HEK293 (cell line): ENCODE measurements at regions not wholly inside any gene's neighbourhood (a gene's known extent, or its start where the extent isn't known, plus 50 kb on each side); places are given as distances from the start of the nearest gene placed in this dataset.

Experiments
- CTCF ChIA-PET: fragments of 350-600 bp; formaldehyde crosslinking; extraction: SDS; loops from one replicate; lab custom pipeline; 2021; ENCODE audit warnings: antibody characterized with exemption; lab: Yijun Ruan, JAX
- POLR2A ChIA-PET: fragments of 300-600 bp; formaldehyde crosslinking; extraction: SDS; loops from one replicate; lab custom pipeline; 2020; ENCODE audit warnings: antibody characterized with exemption, inconsistent platforms; lab: Yijun Ruan, JAX
- H3K27ac ChIP-seq: fragments of 200-500 bp; sonication (Bioruptor generic); 2 replicates; pipeline ENCODE4 v1.5.1; 2014; ENCODE audit warnings: low read depth, low read length, control low read depth, inconsistent platforms; ENCODE audit errors: extremely low read depth
- H3K36me3 ChIP-seq, 2 experiments: fragments of 200-500 bp in 1 of 2; sonication (Bioruptor generic) in 1 of 2; 1 replicate in 1 of 2; 2 replicates in 1 of 2; pipeline ENCODE4 v1.5.1; 2014 to 2017; ENCODE audit warnings: inconsistent platforms in 2 of 2, low read length in 2 of 2; ENCODE audit not compliant: control insufficient read depth in 2 of 2, insufficient read depth in 1 of 2
- H3K4me1 ChIP-seq: fragments of 200-500 bp; sonication (Bioruptor generic); 2 replicates; pipeline ENCODE4 v1.5.1; 2014; ENCODE audit warnings: mild to moderate bottlenecking, low read length, inconsistent platforms; ENCODE audit not compliant: control insufficient read depth, insufficient read depth
- H3K4me3 ChIP-seq: 2 replicates; pipeline ENCODE4 v1.5.1; 2011; ENCODE audit warnings: low read depth, mild to moderate bottlenecking, control low read depth, low read length, moderate library complexity
- H3K9me3 ChIP-seq: fragments of 200-500 bp; sonication (Bioruptor generic); 2 replicates; pipeline ENCODE4 v1.5.1; 2014; ENCODE audit warnings: low read depth, low read length, inconsistent platforms; ENCODE audit not compliant: control insufficient read depth, insufficient read depth
- KLF8 ChIP-seq: fragments of 450-650 bp; formaldehyde crosslinking; IDR thresholded peaks from 2 replicates; pipeline ENCODE4 v1.5.1; 2016; ENCODE audit warnings: missing biosample characterization, missing genetic modification characterization
- MYNN ChIP-seq: fragments of 450-650 bp; formaldehyde crosslinking; IDR thresholded peaks from 2 replicates; pipeline ENCODE4 v1.5.1; 2016; ENCODE audit warnings: missing biosample characterization, missing genetic modification characterization, borderline replicate concordance
- MZF1 ChIP-seq: fragments of 450-650 bp; formaldehyde crosslinking; IDR thresholded peaks from 2 replicates; pipeline ENCODE4 v1.5.1; 2017; ENCODE audit warnings: missing biosample characterization, missing genetic modification characterization, borderline replicate concordance
- PRDM2 ChIP-seq: fragments of 450-650 bp; formaldehyde crosslinking; IDR thresholded peaks from 2 replicates; pipeline ENCODE4 v1.5.1; 2016; ENCODE audit warnings: missing biosample characterization, missing genetic modification characterization, borderline replicate concordance
- PRDM4 ChIP-seq: fragments of 450-650 bp; formaldehyde crosslinking; IDR thresholded peaks from 2 replicates; pipeline ENCODE4 v1.5.1; 2017; ENCODE audit warnings: missing biosample characterization, missing genetic modification characterization
- TRIM28 ChIP-seq: IDR thresholded peaks from 2 replicates; pipeline ENCODE4 v1.6.1; 2011; ENCODE audit warnings: low read length, control low read depth, borderline replicate concordance
- ZBTB17 ChIP-seq: fragments of 450-650 bp; formaldehyde crosslinking; IDR thresholded peaks from 2 replicates; pipeline ENCODE4 v1.5.1; 2016; ENCODE audit warnings: missing biosample characterization, missing genetic modification characterization
- ZEB2 ChIP-seq: fragments of 450-650 bp; formaldehyde crosslinking; IDR thresholded peaks from 2 replicates; pipeline ENCODE4 v1.5.1; 2016; ENCODE audit warnings: missing biosample characterization, missing genetic modification characterization
- ZFP3 ChIP-seq: fragments of 450-650 bp; formaldehyde crosslinking; IDR thresholded peaks from 2 replicates; pipeline ENCODE4 v1.5.1; 2016; ENCODE audit warnings: low read depth, missing biosample characterization, missing genetic modification characterization
- ZNF148 ChIP-seq: fragments of 450-650 bp; formaldehyde crosslinking; IDR thresholded peaks from 2 replicates; pipeline ENCODE4 v1.5.0; 2017; ENCODE audit warnings: missing biosample characterization, missing genetic modification characterization, borderline replicate concordance
- ZNF221 ChIP-seq: fragments of 450-650 bp; formaldehyde crosslinking; IDR thresholded peaks from 2 replicates; pipeline ENCODE4 v1.5.1; 2017; ENCODE audit warnings: missing biosample characterization, missing genetic modification characterization, borderline replicate concordance
- ZNF292 ChIP-seq: fragments of 450-650 bp; formaldehyde crosslinking; IDR thresholded peaks from 2 replicates; pipeline ENCODE4 v1.5.1; 2016; ENCODE audit warnings: low read depth, missing biosample characterization, missing genetic modification characterization, borderline replicate concordance
- ZNF426 ChIP-seq: fragments of 450-650 bp; formaldehyde crosslinking; IDR thresholded peaks from 2 replicates; pipeline ENCODE4 v1.5.1; 2017; ENCODE audit warnings: missing biosample characterization, missing genetic modification characterization, mild to moderate bottlenecking, inconsistent platforms, moderate library complexity
- ZNF571 ChIP-seq: fragments of 450-650 bp; formaldehyde crosslinking; IDR thresholded peaks from 2 replicates; pipeline ENCODE4 v1.5.0; 2017; ENCODE audit warnings: missing biosample characterization, missing genetic modification characterization
- ZNF660 ChIP-seq: fragments of 450-650 bp; IDR thresholded peaks from 2 replicates; pipeline ENCODE4 v1.5.1; 2018; ENCODE audit warnings: missing biosample characterization, mild to moderate bottlenecking, missing genetic modification characterization
- ZSCAN30 ChIP-seq: fragments of 450-650 bp; IDR thresholded peaks from 2 replicates; pipeline ENCODE4 v1.5.1; 2018; ENCODE audit warnings: missing biosample characterization, mild to moderate bottlenecking, missing genetic modification characterization, moderate library complexity

- CTCF ChIA-PET, result no interaction called here
These were observed 254.3 kb downstream of the METTL4 start for GRCh38 chr18:2316751-2317696.

GRCh38 chr18:2324459-2324858, 246.8 kb downstream of the METTL4 start:
- H3K36me3 ChIP-seq, result no peaks in the 10 kb centered on the region
- H3K4me3 ChIP-seq, result no peak overlapping the region
- POLR2A ChIA-PET, result no interaction called here
- CTCF ChIA-PET, result interaction anchor here (1.5 kb wide), 1 partner anchor 12 kb away, joined by 5 read pairs; no protein-coding TSS in a partner anchor
- TF ChIP-seq PRDM2 (tag by site-specific recombination), result no peak
- no peak overlapping the region for H3K27ac ChIP-seq
- H3K4me1 ChIP-seq, result no peaks in the 10 kb centered on the region
- no peaks in the 10 kb centered on the region for H3K9me3 ChIP-seq

More at GRCh38 chr18:2316751-2317696, 254.3 kb downstream of the METTL4 start:
- POLR2A ChIA-PET, result no interaction called here
- H3K4me1 ChIP-seq, result no peaks in the 10 kb centered on the region
- no peaks in the 10 kb centered on the region for H3K9me3 ChIP-seq
- TF ChIP-seq ZNF426 (tag by site-specific recombination), result no peak
- TF ChIP-seq MZF1 (tag by site-specific recombination), result no peak
- TF ChIP-seq ZNF571 (tag by site-specific recombination), result no peak
- TF ChIP-seq TRIM28, result no peak
- TF ChIP-seq MYNN, result no peak
- TF ChIP-seq ZNF660 (tag by site-specific recombination), result no peak
- TF ChIP-seq ZSCAN30 (tag by site-specific recombination), result no peak
- no peak for TF ChIP-seq ZFP3
- TF ChIP-seq KLF8, result no peak
- TF ChIP-seq ZNF221 (tag by site-specific recombination), result no peak
- TF ChIP-seq PRDM4 (tag by site-specific recombination), result no peak
- no peak for TF ChIP-seq ZNF292 (tag by site-specific recombination)
- TF ChIP-seq ZBTB17 (tag by site-specific recombination), result no peak
- no peak for TF ChIP-seq ZNF148 (tag by site-specific recombination)
- no peak for TF ChIP-seq ZEB2
- H3K4me3 ChIP-seq, result no peak overlapping the region
- no peaks in the 10 kb centered on the region for H3K36me3 ChIP-seq
- H3K27ac ChIP-seq, result no peak overlapping the region
